GM23248 (cell line): ENCODE measurements at regions not wholly inside any gene's neighbourhood (a gene's known extent, or its start where the extent isn't known, plus 50 kb on each side); places are given as distances from the start of the nearest gene placed in this dataset.

Experiments
- EZH2 ChIP-seq: fragments of 200-600 bp; sonication (generic); IDR thresholded peaks from 2 replicates; pipeline ENCODE4 v1.6.1; 2018; ENCODE audit warnings: antibody characterized with exemption, mild to moderate bottlenecking; ENCODE audit not compliant: insufficient read depth, poor library complexity, severe bottlenecking
- EZH2phosphoT487 ChIP-seq: fragments of 200-600 bp; sonication (generic); IDR thresholded peaks from 2 replicates; pipeline ENCODE4 v1.6.1; 2018; ENCODE audit warnings: antibody characterized with exemption, moderate library complexity, mild to moderate bottlenecking, low read depth; ENCODE audit not compliant: insufficient read depth

DNA sequence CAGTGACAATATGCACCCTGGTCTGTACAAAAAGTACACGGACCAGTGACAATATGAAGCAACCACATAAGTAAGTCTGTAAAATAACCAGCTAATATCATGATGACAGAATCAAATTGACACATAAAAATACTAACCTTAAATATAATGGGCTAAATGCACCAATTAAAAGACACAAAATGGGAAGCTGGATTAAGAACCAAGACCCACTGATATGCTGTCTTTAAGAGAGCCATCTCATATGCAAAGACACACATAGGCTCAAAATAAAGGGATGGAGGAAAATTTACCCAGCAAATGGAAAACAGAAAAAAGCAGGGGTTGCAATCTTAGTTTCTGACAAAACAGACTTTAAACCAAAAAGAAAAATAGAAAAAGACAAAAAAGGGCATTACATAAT is 70.4 kb upstream of the VCAM1 start:
- no peak for TF ChIP-seq EZH2
- no peak for TF ChIP-seq EZH2phosphoT487
